ENCODE measurements at regions not wholly inside any gene's neighbourhood (a gene's known extent, or its start where the extent isn't known, plus 50 kb on each side); places are given as distances from the start of the nearest gene placed in this dataset.

DNA sequence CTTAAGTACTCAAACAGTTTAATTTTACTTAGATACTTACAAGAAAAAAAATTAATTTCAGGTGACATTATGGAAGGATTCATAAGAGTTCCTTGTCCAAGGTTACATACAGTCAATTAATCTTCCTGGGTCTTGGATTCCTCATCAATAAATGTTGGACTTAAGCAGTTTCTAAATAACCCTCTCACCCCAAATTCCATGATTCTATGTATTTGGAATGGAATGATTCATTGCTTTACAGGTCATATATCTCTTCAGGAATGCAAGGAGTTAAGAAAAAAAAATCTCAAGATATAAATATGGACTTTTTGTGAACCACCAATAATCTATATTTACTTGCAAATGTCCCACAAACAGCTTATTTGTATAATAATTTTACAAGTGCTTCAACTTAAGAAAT is 84.2 kb upstream of the BMP4 start:
- no peaks in the 10 kb centered on the region for H3K4me1 ChIP-seq (ENCODE audit: insufficient read depth, low read length)
- no peak for DNase-seq
- Mint-ChIP-seq H3K36me3 (no peaks in the 10 kb centered on the region), H3K4me1 (no peaks in the 10 kb centered on the region), H3K27ac (no peak overlapping the region), H3K27me3 (peaks cover 0 to 1% of the 10 kb centered on the region in 2 donors), H3K4me3 (no peak overlapping the region), H3K9me3 (peaks cover 1 to 20% (median 6%) of the 10 kb centered on the region in 8 donors)
- no peaks in the 10 kb centered on the region for H3K9me3 ChIP-seq (ENCODE audit: control insufficient read depth in 1 of 2, low read length in 2 of 2)
- ChIA-PET POLR2A (ENCODE audit: partially characterized antibody) (no interaction called here), CTCF (ENCODE audit: partially characterized antibody) (no interaction called here)
- no peaks in the 10 kb centered on the region for H3K27me3 ChIP-seq (ENCODE audit: insufficient read depth, low read length)
- intact Hi-C loops (cut with micrococcal nuclease), result no loop called here
- H3K4me3 ChIP-seq (ENCODE audit: low read length in 2 of 2), result no peak overlapping the region
- H3K27ac ChIP-seq (ENCODE audit: low read depth, low read length), result no peak overlapping the region
- no peaks in the 10 kb centered on the region for H3K36me3 ChIP-seq (ENCODE audit: insufficient read depth, low read length)

DNA sequence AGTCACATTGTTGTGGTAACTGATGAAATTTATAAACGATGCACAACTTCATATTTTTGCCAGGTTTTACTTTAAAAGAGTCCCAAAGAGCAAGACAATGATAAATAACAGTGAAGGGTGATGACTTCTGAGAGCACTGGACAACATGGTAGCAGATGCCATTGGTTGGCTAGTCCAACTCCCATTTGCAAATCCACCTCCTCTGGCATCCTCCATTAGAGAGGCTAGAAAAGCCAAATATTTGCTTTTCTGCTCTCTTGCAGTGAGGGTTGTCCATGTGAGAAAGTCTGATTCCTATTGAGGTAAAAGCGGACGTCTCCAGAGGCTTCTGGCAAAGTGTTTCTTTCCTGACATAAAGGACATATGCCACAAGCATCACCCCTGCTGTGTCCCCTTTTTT is 89.6 kb upstream of the BMP4 start:
- H3K36me3 Mint-ChIP-seq, result no peaks in the 10 kb centered on the region
- no peaks in the 10 kb centered on the region for H3K4me1 Mint-ChIP-seq
- Histone ChIP-seq H3K36me3 (ENCODE audit: insufficient read depth, low read length) (no peaks in the 10 kb centered on the region), H3K27me3 (ENCODE audit: insufficient read depth, low read length) (no peaks in the 10 kb centered on the region), H3K9me3 (ENCODE audit: control insufficient read depth in 1 of 2, low read length in 2 of 2) (no peaks in the 10 kb centered on the region), H3K4me3 (ENCODE audit: low read length in 2 of 2) (no peak overlapping the region), H3K4me1 (ENCODE audit: insufficient read depth, low read length) (no peaks in the 10 kb centered on the region), H3K27ac (ENCODE audit: low read depth, low read length) (no peak overlapping the region)
- intact Hi-C loops (cut with micrococcal nuclease), result no loop called here
- no peak overlapping the region for H3K4me3 Mint-ChIP-seq
- no peak for DNase-seq
- peaks cover 0 to 2% (median 0%) of the 10 kb centered on the region in 8 donors for H3K9me3 Mint-ChIP-seq
- CTCF ChIA-PET (ENCODE audit: partially characterized antibody), result no interaction called here
- POLR2A ChIA-PET (ENCODE audit: partially characterized antibody), result no interaction called here
- no peak overlapping the region for H3K27ac Mint-ChIP-seq
- H3K27me3 Mint-ChIP-seq, result peaks cover 0 to 1% of the 10 kb centered on the region in 2 donors

- Histone ChIP-seq H3K4me3 (ENCODE audit: low read length in 2 of 2) (no peak overlapping the region), H3K9me3 (ENCODE audit: control insufficient read depth in 1 of 2, low read length in 2 of 2) (no peaks in the 10 kb centered on the region), H3K27ac (ENCODE audit: low read depth, low read length) (no peak overlapping the region), H3K4me1 (ENCODE audit: insufficient read depth, low read length) (no peaks in the 10 kb centered on the region), H3K27me3 (ENCODE audit: insufficient read depth, low read length) (no peaks in the 10 kb centered on the region), H3K36me3 (ENCODE audit: insufficient read depth, low read length) (no peaks in the 10 kb centered on the region)
- Mint-ChIP-seq H3K27me3 (peaks cover 0 to 1% of the 10 kb centered on the region in 2 donors), H3K36me3 (no peaks in the 10 kb centered on the region), H3K27ac (no peak overlapping the region), H3K4me1 (no peaks in the 10 kb centered on the region), H3K4me3 (no peak overlapping the region), H3K9me3 (peaks cover 0 to 1% (median 0%) of the 10 kb centered on the region in 8 donors)
- CTCF ChIA-PET (ENCODE audit: partially characterized antibody), result no interaction called here
- POLR2A ChIA-PET (ENCODE audit: partially characterized antibody), result no interaction called here
- intact Hi-C loops (cut with micrococcal nuclease), result no loop called here
- no peak for DNase-seq
Observed at GRCh38 chr14:54047645-54048308, 91.2 kb upstream of the BMP4 start.

- POLR2A ChIA-PET (ENCODE audit: partially characterized antibody), result no interaction called here
- H3K36me3 Mint-ChIP-seq, result no peaks in the 10 kb centered on the region
- H3K27me3 Mint-ChIP-seq, result peaks cover 0 to 1% of the 10 kb centered on the region in 2 donors
- Histone ChIP-seq H3K36me3 (ENCODE audit: insufficient read depth, low read length) (no peaks in the 10 kb centered on the region), H3K4me1 (ENCODE audit: insufficient read depth, low read length) (no peaks in the 10 kb centered on the region), H3K9me3 (ENCODE audit: control insufficient read depth in 1 of 2, low read length in 2 of 2) (no peaks in the 10 kb centered on the region), H3K4me3 (ENCODE audit: low read length in 2 of 2) (no peak overlapping the region), H3K27ac (ENCODE audit: low read depth, low read length) (no peak overlapping the region), H3K27me3 (ENCODE audit: insufficient read depth, low read length) (no peaks in the 10 kb centered on the region)
- CTCF ChIA-PET (ENCODE audit: partially characterized antibody), result no interaction called here
- no peak for DNase-seq
- peaks cover 0 to 1% (median 0%) of the 10 kb centered on the region in 8 donors for H3K9me3 Mint-ChIP-seq
- intact Hi-C loops (cut with micrococcal nuclease), result no loop called here
- no peaks in the 10 kb centered on the region for H3K4me1 Mint-ChIP-seq
- no peak overlapping the region for H3K27ac Mint-ChIP-seq
- no peak overlapping the region for H3K4me3 Mint-ChIP-seq
Observed at GRCh38 chr14:54048311-54048710, 91.7 kb upstream of the BMP4 start.

DNA sequence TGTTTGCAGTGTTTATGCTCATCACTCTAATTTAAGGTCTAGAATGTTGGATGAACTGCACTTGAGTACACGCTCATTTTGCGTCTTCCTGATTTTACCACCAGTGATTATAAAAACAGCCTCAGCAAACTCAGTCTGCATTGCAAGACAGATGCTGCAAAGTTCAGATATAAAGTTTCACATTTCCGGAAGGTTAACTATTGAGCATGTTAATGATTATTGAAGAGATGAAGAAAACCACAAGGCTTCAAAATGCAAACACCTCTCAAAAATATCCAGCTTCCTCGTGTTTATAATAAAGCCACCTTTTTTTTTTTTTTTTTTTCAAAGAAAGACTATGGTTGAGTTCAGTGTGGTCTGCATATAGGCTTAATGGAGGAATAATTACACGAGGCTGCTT is 92.1 kb upstream of the BMP4 start:
- H3K9me3 Mint-ChIP-seq, result peaks cover 0 to 1% (median 0%) of the 10 kb centered on the region in 8 donors
- H3K4me1 ChIP-seq (ENCODE audit: insufficient read depth, low read length), result no peaks in the 10 kb centered on the region
- H3K4me3 ChIP-seq (ENCODE audit: low read length in 2 of 2), result no peak overlapping the region
- POLR2A ChIA-PET (ENCODE audit: partially characterized antibody), result no interaction called here
- intact Hi-C loops (cut with micrococcal nuclease), result no loop called here
- H3K27me3 ChIP-seq (ENCODE audit: insufficient read depth, low read length), result no peaks in the 10 kb centered on the region
- peaks cover 0 to 1% of the 10 kb centered on the region in 2 donors for H3K27me3 Mint-ChIP-seq
- no peaks in the 10 kb centered on the region for H3K36me3 Mint-ChIP-seq
- no peaks in the 10 kb centered on the region for H3K36me3 ChIP-seq (ENCODE audit: insufficient read depth, low read length)
- DNase-seq, result no peak
- CTCF ChIA-PET (ENCODE audit: partially characterized antibody), result no interaction called here
- no peak overlapping the region for H3K27ac Mint-ChIP-seq
- no peaks in the 10 kb centered on the region for H3K4me1 Mint-ChIP-seq
- no peak overlapping the region for H3K4me3 Mint-ChIP-seq
- H3K27ac ChIP-seq (ENCODE audit: low read depth, low read length), result no peak overlapping the region
- H3K9me3 ChIP-seq (ENCODE audit: control insufficient read depth in 1 of 2, low read length in 2 of 2), result no peaks in the 10 kb centered on the region

GRCh38 chr14:54050759-54051158 is 94.1 kb upstream of the BMP4 start:
- H3K27me3 ChIP-seq (ENCODE audit: insufficient read depth, low read length), result no peaks in the 10 kb centered on the region
- intact Hi-C loops (cut with micrococcal nuclease), result no loop called here
- CTCF ChIA-PET (ENCODE audit: partially characterized antibody), result no interaction called here

DNA sequence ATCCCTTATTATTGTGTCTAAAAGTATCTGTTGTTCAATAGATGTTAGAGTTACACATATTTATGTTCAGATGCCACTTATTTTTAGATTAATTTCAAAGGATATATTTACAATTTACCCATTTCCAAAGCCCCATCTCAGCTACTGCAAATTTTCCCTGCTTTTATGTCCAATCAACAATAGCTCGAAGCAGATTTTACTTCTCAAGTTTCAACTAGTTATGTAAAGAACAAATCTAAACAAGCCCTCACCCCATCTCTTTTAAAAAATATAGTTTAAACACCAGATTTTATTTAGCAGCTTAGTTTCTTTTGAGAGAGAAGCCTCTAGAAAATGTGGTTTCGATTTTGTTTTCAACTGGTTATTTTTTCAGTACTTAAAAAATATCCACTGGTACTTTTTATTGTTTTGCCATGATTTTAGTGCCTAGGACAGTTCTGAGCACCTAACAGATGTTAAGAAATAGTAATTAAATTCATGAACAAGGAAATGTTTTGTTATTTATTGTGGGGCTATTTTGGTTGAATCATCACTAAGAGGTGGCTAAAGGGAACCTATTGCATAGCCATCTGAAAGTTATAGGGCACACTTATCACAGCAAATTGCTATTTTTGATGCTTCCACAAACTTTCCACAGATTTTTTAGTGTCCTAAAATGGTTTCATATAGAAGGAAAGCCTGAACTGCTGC is 96.2 kb upstream of the BMP4 start:
- no peaks in the 10 kb centered on the region for H3K36me3 Mint-ChIP-seq
- Histone ChIP-seq H3K27ac (ENCODE audit: low read depth, low read length) (no peak overlapping the region), H3K27me3 (ENCODE audit: insufficient read depth, low read length) (no peaks in the 10 kb centered on the region), H3K9me3 (ENCODE audit: control insufficient read depth in 1 of 2, low read length in 2 of 2) (no peaks in the 10 kb centered on the region), H3K4me1 (ENCODE audit: insufficient read depth, low read length) (no peaks in the 10 kb centered on the region), H3K36me3 (ENCODE audit: insufficient read depth, low read length) (no peaks in the 10 kb centered on the region), H3K4me3 (ENCODE audit: low read length in 2 of 2) (no peak overlapping the region)
- ChIA-PET CTCF (ENCODE audit: partially characterized antibody) (no interaction called here), POLR2A (ENCODE audit: partially characterized antibody) (no interaction called here)
- no peaks in the 10 kb centered on the region for H3K27me3 Mint-ChIP-seq
- DNase-seq, result no peak
- intact Hi-C loops (cut with micrococcal nuclease), result no loop called here
- H3K9me3 Mint-ChIP-seq, result peaks cover 0 to 2% (median 0%) of the 10 kb centered on the region in 8 donors
- no peak overlapping the region for H3K4me3 Mint-ChIP-seq
- H3K27ac Mint-ChIP-seq, result no peak overlapping the region
- no peaks in the 10 kb centered on the region for H3K4me1 Mint-ChIP-seq

More at GRCh38 chr14:54050759-54051158, 94.1 kb upstream of the BMP4 start:
- no peaks in the 10 kb centered on the region for H3K4me1 ChIP-seq (ENCODE audit: insufficient read depth, low read length)
- Mint-ChIP-seq H3K4me1 (no peaks in the 10 kb centered on the region), H3K4me3 (no peak overlapping the region), H3K27me3 (no peaks in the 10 kb centered on the region), H3K9me3 (peaks cover 0 to 2% (median 0%) of the 10 kb centered on the region in 8 donors), H3K27ac (no peak overlapping the region), H3K36me3 (no peaks in the 10 kb centered on the region)
- H3K27ac ChIP-seq (ENCODE audit: low read depth, low read length), result no peak overlapping the region
- no peak for DNase-seq
- no peaks in the 10 kb centered on the region for H3K36me3 ChIP-seq (ENCODE audit: insufficient read depth, low read length)
- POLR2A ChIA-PET (ENCODE audit: partially characterized antibody), result no interaction called here
- H3K9me3 ChIP-seq (ENCODE audit: control insufficient read depth in 1 of 2, low read length in 2 of 2), result no peaks in the 10 kb centered on the region
- no peak overlapping the region for H3K4me3 ChIP-seq (ENCODE audit: low read length in 2 of 2)
